LHCN-M2 (cell line): ENCODE measurements at regions not wholly inside any gene's neighbourhood (a gene's known extent, or its start where the extent isn't known, plus 50 kb on each side); places are given as distances from the start of the nearest gene placed in this dataset.

Experiments
- DNase-seq: peaks from one replicate; pipeline ENCODE4 v3.0.0-alpha.2; 2012; ENCODE audit warnings: low read depth

DNA sequence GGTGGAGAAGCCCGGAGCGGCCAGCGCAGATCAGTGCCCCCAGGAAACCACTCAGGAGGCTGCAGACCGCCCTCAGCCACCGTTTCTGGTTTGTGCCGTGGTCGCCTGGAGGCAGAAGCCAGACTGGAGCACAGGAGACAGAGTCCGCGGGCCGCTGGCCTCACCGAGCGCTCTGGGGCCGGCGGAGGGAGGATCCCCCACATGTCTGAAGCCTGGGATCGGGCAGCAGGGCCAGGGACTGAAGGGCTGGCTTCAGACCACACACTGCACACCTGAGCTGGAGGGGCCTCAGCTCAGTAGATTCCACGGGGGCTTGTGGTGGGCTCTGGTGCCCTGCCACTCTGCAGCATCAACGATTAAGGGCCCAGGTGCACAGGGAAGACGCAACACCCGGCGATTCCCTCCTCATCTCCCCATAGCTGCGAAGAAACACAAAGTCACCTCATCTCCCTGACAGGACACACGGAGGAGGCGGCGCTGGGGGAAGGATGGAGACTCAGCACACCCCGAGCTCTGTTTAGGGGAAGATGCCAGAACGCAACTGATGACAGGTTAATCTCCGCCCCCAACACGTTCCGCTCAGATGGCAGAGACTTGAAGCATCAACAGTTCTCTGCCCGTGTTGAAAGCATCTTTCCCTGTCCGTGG, 408.1 kb downstream of the GALR1 start:
- DNase-seq = no peak

DNA sequence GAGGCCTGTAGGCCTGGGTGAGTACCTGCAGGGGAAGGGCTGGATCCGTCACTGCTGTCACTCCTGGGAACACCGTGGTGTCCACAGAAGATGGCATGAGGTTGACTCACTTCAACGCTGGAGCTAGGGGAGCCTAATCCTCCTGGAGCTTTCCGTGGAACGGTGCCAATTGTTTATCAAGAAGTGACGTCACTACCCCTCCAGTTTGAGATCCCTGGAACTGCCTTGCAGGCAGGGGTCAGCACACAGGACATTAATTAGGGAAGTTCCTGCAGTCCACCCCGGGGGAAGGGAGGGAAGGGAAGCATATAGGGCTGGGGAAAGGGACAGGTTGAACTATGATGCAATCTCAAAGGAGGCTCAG, 408.6 kb downstream of the GALR1 start:
- no peak for DNase-seq

DNA sequence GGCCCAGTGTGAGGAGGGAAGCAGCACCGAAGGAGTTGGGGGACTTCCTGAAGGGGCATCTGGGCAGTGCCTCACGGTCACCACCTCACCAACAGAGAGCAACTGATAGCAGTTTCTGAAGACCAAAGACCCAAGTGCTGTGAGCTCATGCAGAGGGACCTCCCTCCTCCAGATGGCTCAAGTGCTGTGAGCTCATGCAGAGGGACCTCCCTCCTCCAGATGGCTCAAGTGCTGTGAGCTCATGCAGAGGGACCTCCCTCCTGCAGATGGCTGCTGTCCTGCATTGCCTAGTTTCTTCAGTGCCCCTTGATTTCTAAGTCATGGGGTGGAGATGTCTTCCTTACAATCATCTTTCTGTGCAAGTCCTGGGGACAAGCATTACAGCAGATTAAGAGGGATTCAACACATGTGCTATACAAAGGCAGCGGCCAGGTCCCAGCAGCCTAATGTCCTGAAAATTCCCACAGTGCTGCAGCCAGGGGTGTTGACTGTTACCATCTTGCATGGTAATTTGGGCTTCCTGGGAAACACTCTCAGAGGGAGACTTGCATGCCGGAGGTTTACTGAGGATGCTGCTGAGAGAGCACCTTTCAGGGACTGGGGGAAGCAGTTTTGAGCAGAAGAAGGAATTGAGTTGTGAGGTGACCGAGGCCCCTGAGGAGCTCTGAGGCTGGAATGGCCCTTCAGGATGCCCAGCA, 409.3 kb downstream of the GALR1 start:
- DNase-seq = no peak

DNA sequence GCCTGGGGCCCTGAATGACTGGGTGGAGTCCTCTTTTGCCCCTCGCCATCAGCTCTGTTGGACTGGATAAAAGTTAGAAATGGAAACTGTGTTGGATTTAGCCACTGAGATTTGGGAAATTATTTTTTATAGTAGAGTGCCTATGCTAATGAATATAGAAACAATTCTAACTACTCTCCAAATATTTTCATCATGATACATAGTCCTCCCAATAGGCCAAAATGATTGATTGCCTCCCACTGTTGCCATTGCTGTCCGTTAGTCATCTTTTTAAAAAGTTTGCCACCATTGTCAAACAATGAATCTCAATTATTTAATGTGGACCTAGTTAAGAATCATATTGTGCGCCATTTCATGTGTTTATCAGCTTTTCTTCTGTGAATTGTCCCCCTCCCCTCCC, 417.0 kb downstream of the GALR1 start:
- no peak for DNase-seq

DNA sequence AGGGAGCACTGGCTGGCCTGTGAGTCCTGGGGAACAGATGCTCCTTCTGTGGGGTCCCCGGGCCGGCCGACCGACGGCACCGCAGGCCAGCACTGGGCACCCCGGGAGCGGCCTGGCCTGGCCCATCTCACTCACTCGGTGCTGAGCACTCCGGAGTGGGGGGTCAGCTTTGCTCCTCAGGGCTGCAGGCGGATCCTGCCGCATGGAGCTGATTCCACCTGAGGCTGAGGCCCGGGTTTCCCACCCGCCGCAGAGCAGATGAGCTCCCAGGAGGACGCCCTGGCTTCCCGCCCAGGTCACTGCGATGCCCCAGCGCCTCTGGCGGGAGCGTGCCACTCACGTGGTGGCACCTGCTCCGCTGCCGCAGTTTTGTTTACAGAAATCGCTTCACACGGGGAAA, 418.6 kb downstream of the GALR1 start:
- no peak for DNase-seq

DNA sequence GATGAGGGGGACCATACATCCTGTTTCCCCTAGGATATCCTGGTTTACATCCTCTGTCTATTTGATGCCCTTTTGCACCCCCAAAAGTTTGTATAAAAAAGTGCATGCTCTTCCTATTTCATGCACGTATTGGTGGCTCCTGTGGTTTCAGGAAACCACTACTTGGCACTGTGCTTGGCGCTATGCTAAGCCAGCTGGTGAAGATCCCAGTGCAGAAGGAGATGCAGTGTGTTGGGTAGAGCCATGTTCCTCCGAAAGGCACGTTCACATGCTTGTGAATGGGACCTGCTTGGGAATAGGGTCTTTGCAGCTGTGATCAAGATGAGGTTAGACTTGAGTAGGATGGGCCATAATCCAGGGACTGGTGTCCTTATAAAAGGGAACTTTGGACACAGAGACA, 419.7 kb downstream of the GALR1 start:
- no peak for DNase-seq

DNA sequence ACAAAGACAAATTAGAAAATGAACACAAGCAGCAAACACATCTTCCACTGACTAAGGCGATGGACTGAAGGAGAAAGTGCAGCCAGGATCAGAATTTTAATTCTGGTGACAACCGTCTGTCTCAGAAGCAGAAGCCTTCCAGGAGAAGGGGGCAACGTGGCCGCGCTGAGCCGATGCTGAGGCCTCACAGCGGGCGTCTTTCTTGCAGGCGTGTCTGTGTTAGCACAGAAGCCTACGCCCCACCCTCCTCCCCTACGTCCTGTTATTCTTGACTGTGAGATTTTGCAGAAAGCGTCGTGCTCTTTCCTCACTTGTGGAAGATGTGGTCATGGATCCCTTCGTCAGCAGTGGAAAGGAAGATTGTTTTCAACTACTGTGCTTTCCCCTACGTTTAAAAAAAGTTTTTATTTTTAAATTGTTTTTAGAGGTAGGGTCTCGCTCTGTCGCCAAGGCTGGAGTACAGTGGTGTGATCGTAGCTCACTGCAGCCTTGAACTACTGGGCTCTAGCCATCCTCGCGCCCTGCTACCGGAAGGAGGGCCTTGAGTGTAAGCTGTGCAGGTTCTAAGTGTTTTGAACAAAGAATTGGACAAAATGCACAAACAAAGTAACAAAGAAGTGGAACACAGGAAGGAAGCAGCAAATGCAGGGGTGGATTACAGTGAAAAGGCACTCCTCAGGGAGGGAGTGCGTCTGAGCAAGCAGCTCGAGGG, 422.0 kb downstream of the GALR1 start:
- no peak for DNase-seq

DNA sequence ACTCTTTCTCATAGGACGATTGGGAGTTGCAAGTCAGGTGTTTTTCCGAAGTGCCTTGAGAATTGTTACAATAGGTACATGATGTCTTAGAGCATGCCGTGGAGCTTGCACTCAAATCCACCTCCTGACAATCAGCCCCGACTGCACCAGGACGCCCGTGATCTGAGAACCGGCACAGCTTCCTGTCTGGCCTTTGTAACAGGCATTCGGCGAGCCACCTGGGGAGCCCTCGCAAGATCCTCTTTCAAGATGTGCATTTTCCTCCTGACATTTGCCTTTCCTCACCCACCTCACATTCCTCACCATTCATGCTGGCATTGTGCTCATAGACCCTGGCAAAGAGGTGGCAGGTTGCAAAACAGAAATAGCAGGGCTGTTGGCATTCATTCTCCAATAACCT, 427.3 kb downstream of the GALR1 start:
- DNase-seq = no peak

DNA sequence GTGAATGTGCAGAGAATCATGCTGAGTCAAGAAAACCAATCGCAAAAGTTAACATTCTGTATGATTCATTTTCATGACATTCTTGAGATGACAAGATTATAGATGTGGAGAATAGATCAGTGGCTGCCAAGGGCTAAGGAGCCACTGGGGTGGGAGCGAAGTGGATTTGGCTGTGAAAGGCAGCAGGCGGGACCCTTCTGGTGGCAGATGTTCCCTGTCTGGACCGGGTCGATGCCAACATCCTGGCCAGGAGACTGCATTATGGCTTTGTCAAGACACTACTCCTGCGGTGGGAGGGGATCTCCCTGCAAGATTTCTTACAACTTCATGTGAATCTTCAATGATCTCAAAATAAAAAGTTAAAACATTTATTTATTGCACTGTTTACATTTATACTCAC, 427.9 kb downstream of the GALR1 start:
- DNase-seq = no peak

DNA sequence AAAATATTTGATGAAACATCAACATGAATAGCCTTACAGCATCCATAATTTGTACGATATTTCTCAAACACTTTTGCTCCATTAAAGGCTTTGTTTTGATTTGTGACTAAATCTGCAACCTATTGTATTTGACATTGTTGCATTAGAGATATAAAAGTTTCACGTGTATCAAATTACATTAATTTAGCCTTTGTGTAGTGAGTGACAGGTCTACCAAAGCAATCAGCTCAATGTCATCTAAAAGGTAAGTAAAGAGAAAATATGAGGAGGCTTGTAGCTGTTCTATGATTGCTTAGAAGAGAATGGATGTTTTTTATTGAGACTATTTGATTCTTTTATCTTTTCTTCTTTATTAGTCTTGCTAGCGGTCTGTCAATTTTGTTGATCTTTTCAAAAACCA, 430.2 kb downstream of the GALR1 start:
- no peak for DNase-seq

DNA sequence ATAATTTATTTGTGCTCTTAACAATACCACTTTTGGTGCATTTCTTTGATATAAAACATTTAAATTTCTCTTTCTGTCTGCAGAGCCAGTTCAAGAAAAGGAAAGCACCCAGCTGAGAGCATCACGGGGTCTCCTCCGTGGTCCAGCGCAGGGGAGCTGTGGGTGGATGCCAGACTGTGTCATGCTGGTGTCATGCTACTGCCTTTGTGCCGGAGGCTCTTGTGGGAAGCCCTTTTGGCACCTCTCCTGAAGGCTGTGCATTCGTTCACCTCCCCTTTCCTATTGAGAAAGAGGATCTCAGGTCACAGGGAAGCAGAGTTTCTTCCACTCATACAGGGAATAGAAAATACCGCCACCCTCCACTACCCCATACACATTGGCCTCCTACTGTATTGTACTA, 450.4 kb downstream of the GALR1 start:
- no peak for DNase-seq

DNA sequence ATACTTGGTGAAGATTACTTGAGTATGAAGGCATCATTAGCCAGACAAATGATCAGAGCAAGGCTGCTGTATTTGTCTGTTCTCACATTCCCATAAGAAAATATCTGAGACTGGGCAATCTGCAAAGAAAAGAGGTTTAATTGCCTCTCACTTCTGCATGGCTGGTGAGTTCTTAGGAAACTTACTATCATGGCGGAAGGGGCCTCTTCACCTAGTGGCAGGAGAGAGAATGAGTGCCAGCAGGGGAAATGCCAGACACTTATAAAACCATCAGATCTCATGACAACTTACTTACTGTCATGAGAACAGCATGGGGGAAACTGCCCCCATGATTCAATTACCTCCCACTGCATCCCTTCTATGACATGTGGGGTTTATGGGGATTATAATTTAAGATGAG, 452.3 kb downstream of the GALR1 start:
- DNase-seq = no peak

DNA sequence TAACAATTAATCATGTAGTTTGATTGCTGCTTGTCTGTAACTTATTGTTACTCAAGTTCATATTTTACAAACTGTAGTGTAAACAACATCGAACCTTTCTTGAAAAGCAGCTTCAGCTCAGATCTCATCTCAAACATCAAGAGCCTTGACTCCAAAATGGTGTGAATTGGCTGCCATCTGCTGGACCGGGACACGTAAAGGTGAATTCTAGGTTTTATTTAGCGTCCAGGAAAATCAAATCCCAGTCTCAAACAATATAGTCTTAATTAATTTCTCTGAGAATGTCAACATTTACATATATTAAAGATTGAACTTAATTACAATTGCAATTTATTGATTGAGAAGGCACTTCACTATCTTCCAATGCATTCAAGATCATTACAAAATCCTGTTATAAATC, 453.0 kb downstream of the GALR1 start:
- DNase-seq = no peak

DNA sequence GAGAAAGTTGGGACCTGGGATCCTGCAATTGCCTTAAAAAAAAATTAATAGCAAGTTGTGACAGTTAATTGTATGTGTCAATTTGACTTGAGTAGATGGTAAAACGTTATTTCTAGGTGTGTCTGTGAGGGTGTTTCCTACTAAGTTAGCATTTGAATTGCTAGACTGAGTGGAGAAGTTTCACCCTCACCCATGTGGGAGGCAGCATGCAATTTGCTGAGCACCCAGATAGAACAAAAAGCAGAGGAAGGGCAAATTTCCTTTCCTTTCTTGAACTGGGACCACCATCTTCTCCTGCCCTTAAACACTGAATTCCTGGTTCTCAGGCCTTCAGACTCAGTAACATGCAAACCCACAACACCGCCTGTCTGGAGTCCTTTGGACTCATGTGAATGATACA, 455.7 kb downstream of the GALR1 start:
- no peak for DNase-seq

DNA sequence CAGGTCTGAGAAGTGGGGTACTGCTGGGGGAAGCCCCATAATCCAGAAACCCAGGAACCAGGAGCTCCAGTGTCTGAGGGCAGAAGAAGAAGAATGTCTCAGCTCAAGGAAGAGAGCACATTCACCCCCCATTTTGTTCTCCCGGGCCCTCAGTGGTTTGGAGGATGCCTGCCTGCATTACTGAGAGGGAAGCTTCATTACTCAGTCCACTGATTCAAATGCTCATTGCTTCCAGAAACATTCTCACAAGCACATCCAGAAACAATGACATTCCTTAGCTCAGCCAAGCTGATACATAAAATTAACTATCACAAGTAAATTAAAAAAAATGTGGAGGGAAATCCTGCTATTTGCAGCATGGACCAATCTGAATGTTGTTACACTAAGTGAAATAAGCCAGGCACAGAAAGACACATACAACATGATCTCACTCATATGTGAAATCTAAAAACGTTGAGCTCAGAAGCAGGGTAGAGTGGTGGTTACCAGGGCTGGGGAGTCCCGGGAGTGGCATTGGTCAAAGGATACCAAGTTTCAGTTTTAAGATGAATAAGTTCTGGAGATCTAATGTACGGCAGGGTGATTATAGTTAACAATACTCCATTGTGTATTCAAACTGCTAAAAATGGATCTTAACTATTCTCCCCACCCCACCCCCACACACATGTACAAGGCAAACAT, 459.3 kb downstream of the GALR1 start:
- DNase-seq = no peak

DNA sequence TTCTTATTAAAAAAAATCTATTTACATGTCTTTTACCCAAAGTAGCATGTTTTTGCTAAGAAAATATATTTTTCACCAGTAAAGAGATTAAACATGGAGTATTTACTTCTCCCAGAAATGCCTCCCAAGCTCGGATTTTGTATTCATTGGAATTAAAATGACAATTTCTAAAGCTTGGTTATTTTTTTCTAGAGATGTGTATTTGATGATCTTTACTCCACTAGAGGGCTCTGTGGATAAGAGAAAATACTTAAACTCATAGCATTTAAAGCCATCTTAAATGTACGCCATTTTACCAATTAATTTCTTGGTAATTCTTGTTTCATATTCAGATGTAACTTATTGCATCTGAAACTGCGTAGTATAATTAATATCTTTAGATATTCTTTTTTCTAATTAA, 461.4 kb downstream of the GALR1 start:
- no peak for DNase-seq

DNA sequence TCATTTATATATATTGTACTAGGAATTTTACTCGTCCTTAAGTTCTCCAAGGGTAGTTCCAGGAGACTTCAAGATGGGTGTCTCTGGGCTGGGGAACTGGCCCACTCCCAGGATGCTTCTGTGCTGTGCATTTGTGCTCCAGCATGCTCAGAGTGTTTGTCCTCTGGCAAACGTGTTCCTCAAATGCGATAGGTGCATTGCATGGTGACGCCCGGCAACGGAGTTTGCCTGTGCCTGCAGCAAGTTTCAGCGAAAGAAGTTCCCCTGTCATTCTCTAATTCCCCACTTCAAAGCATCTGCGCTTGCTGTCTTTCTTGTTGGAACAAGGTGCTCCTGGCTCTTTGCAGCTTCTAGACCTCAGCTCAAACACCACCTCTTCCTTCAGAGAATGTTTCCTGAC, 465.1 kb downstream of the GALR1 start:
- no peak for DNase-seq

DNA sequence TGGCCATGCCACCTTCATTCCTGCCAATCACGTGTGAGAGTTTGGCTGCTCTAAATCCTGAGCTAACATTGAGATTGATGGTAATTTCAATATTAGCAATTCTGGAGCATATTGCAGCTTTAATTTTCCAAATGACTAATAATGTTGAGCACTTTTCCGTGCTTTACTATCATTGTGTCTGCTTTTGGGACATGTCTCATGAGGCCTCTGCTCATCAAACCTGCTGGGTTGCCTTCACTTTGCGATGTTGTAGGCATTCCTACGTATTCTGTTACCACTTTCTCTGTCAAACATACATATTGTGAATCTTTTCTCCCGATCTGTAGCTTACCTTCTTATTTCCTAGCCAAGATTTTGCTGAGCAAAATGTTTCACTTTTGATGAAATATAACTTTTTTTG, 466.6 kb downstream of the GALR1 start:
- DNase-seq = no peak

DNA sequence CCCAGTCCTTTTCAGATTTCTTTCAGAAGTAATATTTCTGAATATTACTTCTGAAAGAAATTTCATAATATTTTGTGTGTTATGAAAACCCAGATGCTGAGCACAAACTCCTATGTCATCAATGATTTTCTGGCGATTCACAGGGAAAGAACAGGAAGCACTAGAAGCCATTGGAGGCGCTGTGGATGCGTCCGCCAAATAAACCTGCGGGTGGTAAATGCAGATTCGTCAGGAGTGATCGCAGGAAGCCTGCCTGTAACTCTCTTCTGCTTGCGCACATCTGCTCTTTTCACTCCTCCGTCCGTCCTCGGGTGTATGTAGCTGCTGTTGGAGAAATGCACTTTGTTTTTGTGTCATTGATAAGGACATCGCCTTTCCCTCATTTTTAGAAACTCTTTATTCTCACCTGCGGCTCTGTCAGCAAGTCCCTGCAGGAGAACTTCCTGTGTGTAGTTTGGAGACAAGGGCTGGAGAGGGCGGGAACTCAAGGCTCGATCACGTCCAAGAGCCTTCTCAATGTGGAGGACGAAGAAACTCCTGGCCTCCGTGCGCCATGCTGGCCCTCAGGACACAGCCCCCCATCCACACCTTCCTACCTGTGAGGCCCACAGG, 483.8 kb downstream of the GALR1 start:
- no peak for DNase-seq

DNA sequence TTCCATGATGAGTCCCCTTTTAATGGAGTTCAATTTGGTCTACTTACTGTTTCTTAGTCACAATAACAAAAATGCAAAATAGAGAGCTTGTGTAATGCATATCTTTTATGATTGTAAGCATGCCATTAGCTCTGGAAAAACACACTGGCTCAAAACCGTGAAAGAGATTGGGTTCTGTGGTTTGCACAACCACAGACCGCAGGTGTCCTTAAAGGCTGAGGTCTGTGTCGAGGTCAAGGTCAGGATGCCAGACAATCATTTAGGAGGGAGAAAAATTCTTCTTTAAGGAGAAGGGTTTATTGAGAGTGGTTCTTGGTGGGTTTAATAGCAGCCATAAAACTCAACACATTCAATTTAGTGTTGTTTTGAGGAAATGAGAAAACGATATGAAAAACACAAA, 487.2 kb downstream of the GALR1 start:
- DNase-seq = no peak

DNA sequence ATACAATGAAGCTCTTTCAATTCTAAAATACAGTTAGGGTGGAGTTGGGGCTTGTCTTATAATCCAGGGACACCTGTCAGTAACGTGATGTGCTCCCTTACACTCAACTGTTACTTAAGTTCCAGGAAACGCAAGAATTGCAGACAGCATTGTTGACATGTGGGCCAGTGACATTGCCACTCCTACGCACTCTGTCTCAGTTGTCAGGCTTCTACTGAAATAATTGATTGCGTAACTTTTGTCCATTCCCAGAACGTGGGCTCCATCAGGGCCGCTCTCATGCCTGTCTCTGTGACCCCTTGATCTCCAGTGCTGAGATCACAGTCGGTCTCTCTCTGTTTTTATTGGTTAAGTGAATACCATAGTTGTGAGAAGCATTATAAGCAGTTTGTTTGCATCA, 487.8 kb downstream of the GALR1 start:
- no peak for DNase-seq

DNA sequence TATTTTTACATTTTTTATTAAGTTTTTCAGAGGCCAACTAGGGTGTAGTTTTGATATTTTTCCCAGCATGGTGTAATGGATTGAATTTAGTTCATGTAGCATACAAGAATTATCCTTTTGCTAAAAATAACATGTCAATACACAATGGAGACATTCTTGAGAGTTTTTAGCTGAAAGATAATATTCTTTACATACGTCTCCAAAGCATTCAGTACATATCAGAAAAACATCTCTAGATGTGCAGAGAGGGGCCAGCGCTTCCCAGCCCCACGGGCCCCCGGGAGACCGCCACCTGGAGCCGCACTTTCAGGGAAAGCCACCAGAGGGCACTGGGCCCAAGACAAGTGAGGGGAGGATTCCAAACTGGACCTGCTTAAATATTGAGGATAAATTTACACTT, 499.4 kb downstream of the GALR1 start:
- DNase-seq = no peak
